OCI-LY3 (cell line): ENCODE measurements at regions not wholly inside any gene's neighbourhood (a gene's known extent, or its start where the extent isn't known, plus 50 kb on each side); places are given as distances from the start of the nearest gene placed in this dataset.

Source experiments
- H2AFZ ChIP-seq: fragments of 200-600, 300-600 bp; shearing (Covaris generic); 2 replicates; pipeline ENCODE4 v1.6.0; 2014; ENCODE audit warnings: antibody characterized with exemption, low read depth, low read length
- H3K27ac ChIP-seq: fragments of 200-600, 300-600 bp; sonication (generic); 2 replicates; pipeline ENCODE4 v1.5.1; 2014; ENCODE audit warnings: mild to moderate bottlenecking, low read length, moderate library complexity, mixed read lengths
- H3K27me3 ChIP-seq: fragments of 200-600, 300-600 bp; sonication (generic); 2 replicates; pipeline ENCODE4 v1.6.1; 2014; ENCODE audit warnings: low read depth, low read length, mixed read lengths
- H3K36me3 ChIP-seq: fragments of 200-600, 300-600 bp; sonication (generic); replicated peaks from 2 replicates; pipeline ENCODE3; 2014; ENCODE audit warnings: low read depth, low read length, mixed read lengths
- H3K4me1 ChIP-seq: fragments of 300-600, 200-600 bp; sonication (generic); 2 replicates; pipeline ENCODE4 v1.6.1; 2014; ENCODE audit warnings: low read length, mixed read lengths
- H3K4me2 ChIP-seq: fragments of 200-600, 300-600 bp; sonication (generic); 2 replicates; pipeline ENCODE4 v1.6.1; 2014; ENCODE audit warnings: low read length, mixed read lengths
- H3K4me3 ChIP-seq: fragments of 300-600, 200-600 bp; sonication (generic); 2 replicates; pipeline ENCODE4 v1.5.1; 2014; ENCODE audit warnings: antibody characterized with exemption, mild to moderate bottlenecking, low read length, moderate library complexity
- H3K79me2 ChIP-seq: fragments of 300-600, 200-600 bp; shearing (Covaris generic); 2 replicates; pipeline ENCODE4 v1.6.1; 2014; ENCODE audit warnings: mild to moderate bottlenecking, low read length, mixed read lengths
- H3K9ac ChIP-seq: fragments of 300-600, 200-600 bp; shearing (Covaris generic); 2 replicates; pipeline ENCODE4 v1.6.0; 2014; ENCODE audit warnings: mild to moderate bottlenecking, low read length, moderate library complexity
- H3K9me3 ChIP-seq: fragments of 200-600, 300-600 bp; shearing (Covaris generic); 2 replicates; pipeline ENCODE4 v1.6.1; 2014; ENCODE audit warnings: low read length, mixed read lengths; ENCODE audit not compliant: insufficient read depth
- H4K20me1 ChIP-seq: fragments of 200-600, 300-600 bp; sonication (generic); 2 replicates; pipeline ENCODE4 v1.6.1; 2016; ENCODE audit warnings: low read length, mixed read lengths; ENCODE audit not compliant: insufficient read depth
- CTCF ChIP-seq: fragments of 200-600, 300-600 bp; sonication (generic); IDR thresholded peaks from 2 replicates; pipeline ENCODE4 v1.5.1; 2014; ENCODE audit warnings: antibody characterized with exemption, low read length, low read depth
- EZH2phosphoT487 ChIP-seq: fragments of 200-600 bp; shearing (Covaris generic); IDR thresholded peaks from 2 replicates; pipeline ENCODE4 v1.6.1; 2018; ENCODE audit warnings: antibody characterized with exemption, mixed run types, low read depth

- no peak overlapping the region for H3K4me3 ChIP-seq
- no peak overlapping the region for H3K27ac ChIP-seq
- H3K79me2 ChIP-seq: no peaks in the 10 kb centered on the region
- no peaks in the 10 kb centered on the region for H3K27me3 ChIP-seq
- no peak overlapping the region for H2AFZ ChIP-seq
- H3K36me3 ChIP-seq: no peaks in the 10 kb centered on the region
- no peaks in the 10 kb centered on the region for H3K9me3 ChIP-seq
- no peaks in the 10 kb centered on the region for H4K20me1 ChIP-seq
- TF ChIP-seq EZH2phosphoT487 (no peak), CTCF (no peak)
- no peak overlapping the region for H3K9ac ChIP-seq
- no peaks in the 10 kb centered on the region for H3K4me1 ChIP-seq
- H3K4me2 ChIP-seq: no peak overlapping the region
Measured at GRCh38 chr5:167268337-167268736, 1023.1 kb upstream of the WWC1 start.

GRCh38 chr5:167269146-167269545, 1022.3 kb upstream of the WWC1 start:
- no peaks in the 10 kb centered on the region for H3K27me3 ChIP-seq
- no peak overlapping the region for H3K9ac ChIP-seq
- H3K4me2 ChIP-seq: no peak overlapping the region
- H3K4me3 ChIP-seq: no peak overlapping the region
- no peaks in the 10 kb centered on the region for H3K79me2 ChIP-seq
- H4K20me1 ChIP-seq: no peaks in the 10 kb centered on the region
- no peak overlapping the region for H2AFZ ChIP-seq
- H3K9me3 ChIP-seq: no peaks in the 10 kb centered on the region
- no peak overlapping the region for H3K27ac ChIP-seq
- no peaks in the 10 kb centered on the region for H3K36me3 ChIP-seq
- no peaks in the 10 kb centered on the region for H3K4me1 ChIP-seq
- no peak for TF ChIP-seq EZH2phosphoT487
- TF ChIP-seq CTCF: no peak

GRCh38 chr5:167271081-167271480, 1020.4 kb upstream of the WWC1 start:
- Histone ChIP-seq H3K9ac (no peak overlapping the region), H2AFZ (no peak overlapping the region), H3K36me3 (no peaks in the 10 kb centered on the region), H3K4me2 (no peak overlapping the region), H3K4me1 (no peaks in the 10 kb centered on the region), H3K27ac (no peak overlapping the region), H4K20me1 (no peaks in the 10 kb centered on the region), H3K79me2 (no peaks in the 10 kb centered on the region), H3K27me3 (no peaks in the 10 kb centered on the region), H3K9me3 (no peaks in the 10 kb centered on the region), H3K4me3 (no peak overlapping the region)
- no peak for TF ChIP-seq EZH2phosphoT487

GRCh38 chr5:167271511-167271910, 1019.9 kb upstream of the WWC1 start:
- H3K4me1 ChIP-seq: no peaks in the 10 kb centered on the region
- no peak overlapping the region for H2AFZ ChIP-seq
- no peak overlapping the region for H3K27ac ChIP-seq
- no peaks in the 10 kb centered on the region for H3K36me3 ChIP-seq
- H3K27me3 ChIP-seq: no peaks in the 10 kb centered on the region
- H3K4me3 ChIP-seq: no peak overlapping the region
- no peaks in the 10 kb centered on the region for H3K9me3 ChIP-seq
- no peak for TF ChIP-seq EZH2phosphoT487
- TF ChIP-seq CTCF: no peak
- no peak overlapping the region for H3K9ac ChIP-seq
- no peak overlapping the region for H3K4me2 ChIP-seq
- H4K20me1 ChIP-seq: no peaks in the 10 kb centered on the region
- no peaks in the 10 kb centered on the region for H3K79me2 ChIP-seq

- Histone ChIP-seq H3K27me3 (no peaks in the 10 kb centered on the region), H3K4me2 (no peak overlapping the region), H3K9me3 (no peaks in the 10 kb centered on the region), H3K4me3 (no peak overlapping the region), H3K36me3 (no peaks in the 10 kb centered on the region), H2AFZ (no peak overlapping the region), H3K4me1 (no peaks in the 10 kb centered on the region), H4K20me1 (no peaks in the 10 kb centered on the region), H3K79me2 (no peaks in the 10 kb centered on the region), H3K9ac (no peak overlapping the region), H3K27ac (no peak overlapping the region)
- TF ChIP-seq EZH2phosphoT487 (no peak), CTCF (no peak)
Measured at GRCh38 chr5:167280111-167280510, 1011.3 kb upstream of the WWC1 start.
